ENCODE measurements at regions not wholly inside any gene's neighbourhood (a gene's known extent, or its start where the extent isn't known, plus 50 kb on each side); places are given as distances from the start of the nearest gene placed in this dataset.

- H3K4me1 ChIP-seq (ENCODE audit: low read depth) = no peaks in the 10 kb centered on the region
- DNase-seq (ENCODE audit: low read depth in 1 of 2, low spot score in 1 of 2) = peak; percentile 70 to 75
- no peak overlapping the region for H3K27ac ChIP-seq
- peaks cover 5% of the 10 kb centered on the region for H3K27me3 ChIP-seq
- H3K9me3 ChIP-seq (ENCODE audit: low read depth) = no peaks in the 10 kb centered on the region
- H3K36me3 ChIP-seq = no peaks in the 10 kb centered on the region
- no peak overlapping the region for H3K4me3 ChIP-seq
- peak; percentile 94 for TF ChIP-seq CTCF (IDR thresholded peaks at IDR 0.05; ENCODE audit: low read depth, low read length)
Measured at GRCh38 chr2:217713395-217714286, 289.2 kb downstream of the TNS1 start.

GRCh38 chr2:217712431-217712830 lies 290.4 kb downstream of the TNS1 start:
- H3K36me3 ChIP-seq = no peaks in the 10 kb centered on the region
- TF ChIP-seq CTCF (IDR thresholded peaks at IDR 0.05; ENCODE audit: low read depth, low read length) = no peak
- H3K27me3 ChIP-seq = peaks cover 5% of the 10 kb centered on the region
- H3K4me3 ChIP-seq = no peak overlapping the region
- no peaks in the 10 kb centered on the region for H3K4me1 ChIP-seq (ENCODE audit: low read depth)
- no peaks in the 10 kb centered on the region for H3K9me3 ChIP-seq (ENCODE audit: low read depth)
- no peak overlapping the region for H3K27ac ChIP-seq
- DNase-seq (ENCODE audit: low read depth in 1 of 2, low spot score in 1 of 2) = no peak

- Histone ChIP-seq H3K27me3 (peaks cover 5% of the 10 kb centered on the region), H3K4me3 (no peak overlapping the region), H3K27ac (no peak overlapping the region), H3K9me3 (ENCODE audit: low read depth) (no peaks in the 10 kb centered on the region), H3K36me3 (no peaks in the 10 kb centered on the region), H3K4me1 (ENCODE audit: low read depth) (no peaks in the 10 kb centered on the region)
- no peak for TF ChIP-seq CTCF (IDR thresholded peaks at IDR 0.05; ENCODE audit: low read depth, low read length)
- peak in 1 of 2 donors; percentile 36 for DNase-seq (ENCODE audit: low read depth in 1 of 2, low spot score in 1 of 2)
Measured at GRCh38 chr2:217711188-217711587, 291.6 kb downstream of the TNS1 start.

GRCh38 chr2:217710211-217710765 lies 292.5 kb downstream of the TNS1 start:
- Histone ChIP-seq H3K4me1 (ENCODE audit: low read depth) (no peaks in the 10 kb centered on the region), H3K4me3 (no peak overlapping the region), H3K36me3 (no peaks in the 10 kb centered on the region), H3K27ac (no peak overlapping the region), H3K27me3 (peaks cover 5% of the 10 kb centered on the region), H3K9me3 (ENCODE audit: low read depth) (no peaks in the 10 kb centered on the region)
- DNase-seq (ENCODE audit: low read depth in 1 of 2, low spot score in 1 of 2) = no peak
- TF ChIP-seq CTCF (IDR thresholded peaks at IDR 0.05; ENCODE audit: low read depth, low read length) = no peak

GRCh38 chr2:217709478-217710210 lies 293.2 kb downstream of the TNS1 start:
- Histone ChIP-seq H3K36me3 (no peaks in the 10 kb centered on the region), H3K4me1 (ENCODE audit: low read depth) (no peaks in the 10 kb centered on the region), H3K27me3 (peaks cover 5% of the 10 kb centered on the region), H3K27ac (no peak overlapping the region), H3K9me3 (ENCODE audit: low read depth) (no peaks in the 10 kb centered on the region), H3K4me3 (no peak overlapping the region)
- TF ChIP-seq CTCF (IDR thresholded peaks at IDR 0.05; ENCODE audit: low read depth, low read length) = no peak
- no peak for DNase-seq (ENCODE audit: low read depth in 1 of 2, low spot score in 1 of 2)
